HepG2 (cell line): ENCODE measurements at regions not wholly inside any gene's neighbourhood (a gene's known extent, or its start where the extent isn't known, plus 50 kb on each side); places are given as distances from the start of the nearest gene placed in this dataset.

Experiments
- ATAC-seq: fragments of 200-7000 bp; cut with Tn5 transposase; 3 replicates; pipeline ENCODE4 v1.9.1; 2020; ENCODE audit warnings: mild to moderate bottlenecking, moderate library complexity
- BruUV-seq: library from RNA; stranded (reverse); fragments of 400-500 nt; replicated peaks from 2 replicates; lab custom pipeline; 2021; lab: Mats Ljungman, UMichigan
- CTCF ChIA-PET: fragments of 300-600 bp; formaldehyde crosslinking; extraction: SDS; loops from one replicate; lab custom pipeline; 2021; ENCODE audit warnings: low total read pairs, inconsistent platforms, low intra/inter-chr PET ratio; lab: Yijun Ruan, JAX
- POLR2A ChIA-PET: fragments of 350-600 bp; sonication (Branson Sonifier 250); formaldehyde crosslinking; loops from one replicate; lab custom pipeline; 2020; ENCODE audit warnings: antibody characterized with exemption, inconsistent platforms; lab: Yijun Ruan, JAX
- DNase-seq: peaks from one replicate; pipeline ENCODE4 v3.0.0-alpha.2; 2015; ENCODE audit warnings: low spot score
- FAIRE-seq: peaks from 3 replicates; lab custom pipeline; 2011; peaks lifted over from hg19 to GRCh38; lab: Jason Lieb, UNC
- H2AFZ ChIP-seq: one replicate; pipeline ENCODE4 v1.6.1; 2011; ENCODE audit warnings: low read length, inconsistent platforms
- H3K27ac ChIP-seq: fragments of 300-600 bp; 3 replicates; pipeline ENCODE4 v1.8.0; 2011; ENCODE audit warnings: mixed run types, mild to moderate bottlenecking, mixed read lengths, low read length, inconsistent platforms; ENCODE audit not compliant: insufficient read depth; ENCODE audit errors: extremely low read length
- H3K27me3 ChIP-seq, 2 experiments: fragments of 200-600 bp in 1 of 2; 2 replicates in 1 of 2; 3 replicates in 1 of 2; pipeline versions ENCODE4 v1.6.0 to v1.8.0; 2011; ENCODE audit warnings: low read length in 2 of 2, mild to moderate bottlenecking in 2 of 2, moderate library complexity in 2 of 2, inconsistent platforms in 1 of 2; ENCODE audit not compliant: insufficient read depth in 2 of 2, control insufficient read depth in 1 of 2
- H3K36me3 ChIP-seq, 2 experiments: fragments of 200-600 bp in 1 of 2; replicated peaks in 1 of 2; 2 replicates in 1 of 2; 3 replicates in 1 of 2; pipeline versions ENCODE4 v1.5.1 to v1.8.0; 2011; ENCODE audit warnings: low read length in 2 of 2, inconsistent platforms in 1 of 2; ENCODE audit not compliant: insufficient read depth in 2 of 2, control insufficient read depth in 1 of 2
- H3K4me1 ChIP-seq: 2 replicates; pipeline ENCODE4 v1.5.1; 2012; ENCODE audit warnings: low read length, inconsistent platforms; ENCODE audit not compliant: insufficient read depth
- H3K4me2 ChIP-seq: 2 replicates; pipeline ENCODE4 v1.6.0; 2011; ENCODE audit warnings: low read depth, low read length, inconsistent platforms
- H3K4me3 ChIP-seq, 3 experiments: fragments of 200-600 bp in 1 of 3; sonication (generic), shearing (Covaris generic) in 1 of 3; replicated peaks in 1 of 3; 2 replicates each; pipeline ENCODE4 v1.5.1; 2011 to 2016; ENCODE audit warnings: low read length in 3 of 3, inconsistent platforms in 2 of 3, low read depth in 2 of 3, mild to moderate bottlenecking in 2 of 3, control low read depth in 1 of 3, mixed read lengths in 1 of 3; ENCODE audit not compliant: insufficient read depth in 1 of 3
- H3K79me2 ChIP-seq: one replicate; pipeline ENCODE4 v1.6.1; 2011; ENCODE audit warnings: low read length, inconsistent platforms; ENCODE audit not compliant: insufficient read depth
- H3K9ac ChIP-seq: 2 replicates; pipeline ENCODE4 v1.6.0; 2011; ENCODE audit warnings: mild to moderate bottlenecking, low read depth, low read length, inconsistent platforms; ENCODE audit not compliant: insufficient read depth
- H3K9me3 ChIP-seq: 2 replicates; pipeline ENCODE4 v1.5.1; 2012; ENCODE audit warnings: mild to moderate bottlenecking, low read length
- H4K20me1 ChIP-seq: 2 replicates; pipeline ENCODE4 v1.6.0; 2011; ENCODE audit warnings: inconsistent platforms, mild to moderate bottlenecking, low read length, moderate library complexity; ENCODE audit not compliant: insufficient read depth
- DNMT1 ChIP-seq: sonication (generic); formaldehyde crosslinking; IDR thresholded peaks from 2 replicates; pipeline ENCODE4 v1.5.1; 2020; ENCODE audit warnings: mild to moderate bottlenecking, missing genetic modification reagents
- GRHL1 ChIP-seq: sonication (generic); formaldehyde crosslinking; conservative IDR thresholded peaks from 2 replicates; pipeline ENCODE4 v1.8.0; 2022; ENCODE audit warnings: missing genetic modification reagents
- JDP2 ChIP-seq: sonication (generic); formaldehyde crosslinking; IDR thresholded peaks from 2 replicates; pipeline ENCODE4 v1.8.1; 2022; ENCODE audit warnings: missing genetic modification reagents, borderline replicate concordance
- MAFK ChIP-seq, 2 experiments: IDR thresholded peaks in 1 of 2; conservative IDR thresholded peaks in 1 of 2; 2 replicates each; pipeline ENCODE4 v1.6.1; 2011; ENCODE audit warnings: improper control_type of control experiment in 2 of 2, low read length in 2 of 2
- REXO4 ChIP-seq: sonication (generic); formaldehyde crosslinking; IDR thresholded peaks from 2 replicates; pipeline ENCODE4 v1.8.0; 2022; ENCODE audit warnings: missing genetic modification reagents, mild to moderate bottlenecking, borderline replicate concordance
- SALL2 ChIP-seq: sonication (generic); formaldehyde crosslinking; IDR thresholded peaks from 2 replicates; pipeline ENCODE4 v1.8.1; 2023; ENCODE audit warnings: mild to moderate bottlenecking, missing genetic modification reagents, inconsistent platforms
- TBP ChIP-seq: sonication (generic); formaldehyde crosslinking; IDR thresholded peaks from 2 replicates; pipeline ENCODE4 v1.5.0; 2020; ENCODE audit warnings: missing genetic modification reagents
- ZBTB44 ChIP-seq: sonication (generic); formaldehyde crosslinking; IDR thresholded peaks from 2 replicates; pipeline ENCODE4 v1.4.0; 2020; ENCODE audit warnings: missing genetic modification reagents
- ZNF556 ChIP-seq: sonication (generic); formaldehyde crosslinking; IDR thresholded peaks from 2 replicates; pipeline ENCODE4 v1.4.0; 2020; ENCODE audit warnings: mild to moderate bottlenecking, missing genetic modification reagents, borderline replicate concordance
- ZXDC ChIP-seq: sonication (generic); formaldehyde crosslinking; IDR thresholded peaks from 2 replicates; pipeline ENCODE4 v1.5.0; 2020; ENCODE audit warnings: mild to moderate bottlenecking, missing genetic modification reagents
- ZZZ3 ChIP-seq: sonication (generic); formaldehyde crosslinking; IDR thresholded peaks from 2 replicates; pipeline ENCODE4 v1.4.0; 2020; ENCODE audit warnings: missing genetic modification reagents, mild to moderate bottlenecking, borderline replicate concordance
- whole genome bisulfite sequencing: methylation state at CpG from one replicate; pipeline ENCODE4 v1.1.6; 2017; ENCODE audit warnings: low lambda C conversion rate; 5-methylcytosine and 5-hydroxymethylcytosine counted together
- in situ Hi-C: cut with HindIII; loops from 2 replicates; pipeline ENCODE4 v1.10.0; 2017; ENCODE audit warnings: low pct_unique_long_range_greater_than_20kb; ENCODE audit not compliant: extremely low pct_ligation_motif_present
- intact Hi-C: fragments of 100-400 bp; cut with micrococcal nuclease; formaldehyde crosslinking; loops from one replicate; pipeline ENCODE4 v1.10.0; 2022; ENCODE audit not compliant: unreplicated experiment

- Histone ChIP-seq H3K9ac (no peak overlapping the region), H3K9me3 (no peaks in the 10 kb centered on the region), H3K27me3 (peaks cover 0 to 23% of the 10 kb centered on the region in 2 experiments; a peak in 2 of 5 replicates), H3K79me2 (no peaks in the 10 kb centered on the region), H3K36me3 (no peaks in the 10 kb centered on the region), H3K27ac (no peak overlapping the region), H3K4me2 (no peak overlapping the region), H2AFZ (no peak overlapping the region), H3K4me3 (no peak overlapping the region), H3K4me1 (no peaks in the 10 kb centered on the region), H4K20me1 (no peaks in the 10 kb centered on the region)
- in situ Hi-C loops: no loop called here
- FAIRE-seq (no peak), ATAC-seq (no peak), DNase-seq (no peak)
- TF ChIP-seq MAFK (conservative IDR thresholded peaks at IDR 0.05 in 1 of 2, IDR thresholded peaks at IDR 0.05 in 1 of 2; ENCODE audit: low read length in 2 of 2) (no peak), ZBTB44 (no peak), SALL2 (CRISPR knock-in tag) (no peak)
- POLR2A ChIA-PET: no interaction called here
- CTCF ChIA-PET: no interaction called here
- WGBS: 0% methylated on average over 2 of the region's 2 CpGs
- intact Hi-C loops: loop anchor here (10.0 kb wide), 1 partner anchor 367 kb away; no protein-coding TSS in a partner anchor
- BruUV-seq: no TSS peak
Observed at GRCh38 chr18:76252139-76252538, 242.9 kb downstream of the ZNF516 start.

GRCh38 chr18:76251691-76252090 is 243.4 kb downstream of the ZNF516 start:
- FAIRE-seq: no peak
- Histone ChIP-seq H3K4me2 (no peak overlapping the region), H3K27me3 (peaks cover 0 to 23% of the 10 kb centered on the region in 2 experiments; a peak in 2 of 5 replicates), H3K4me1 (no peaks in the 10 kb centered on the region), H3K79me2 (no peaks in the 10 kb centered on the region), H3K9ac (no peak overlapping the region), H3K36me3 (no peaks in the 10 kb centered on the region), H3K27ac (no peak overlapping the region), H3K9me3 (no peaks in the 10 kb centered on the region), H2AFZ (no peak overlapping the region), H3K4me3 (no peak overlapping the region), H4K20me1 (no peaks in the 10 kb centered on the region)
- no TSS peak for BruUV-seq
- no peak for ATAC-seq
- no peak for DNase-seq
- intact Hi-C loops: loop anchor here (10.0 kb wide), 1 partner anchor 367 kb away; no protein-coding TSS in a partner anchor
- in situ Hi-C loops: no loop called here
- ChIA-PET POLR2A (no interaction called here), CTCF (no interaction called here)
- 4% methylated on average over 11 of the region's 11 CpGs for WGBS
- TF ChIP-seq ZNF556 (CRISPR knock-in tag) (no peak), GRHL1 (CRISPR knock-in tag) (no peak), JDP2 (CRISPR knock-in tag) (no peak), ZZZ3 (CRISPR knock-in tag) (no peak), ZXDC (CRISPR knock-in tag) (no peak), DNMT1 (CRISPR knock-in tag) (no peak), REXO4 (CRISPR knock-in tag) (no peak), TBP (CRISPR knock-in tag) (no peak)
